TTC549 (cell line): ENCODE measurements at regions not wholly inside any gene's neighbourhood (a gene's known extent, or its start where the extent isn't known, plus 50 kb on each side); places are given as distances from the start of the nearest gene placed in this dataset.

Experiments
- FAIRE-seq: peaks from 2 replicates; lab custom pipeline; 2012; peaks lifted over from hg19 to GRCh38; lab: Jason Lieb, UNC

DNA sequence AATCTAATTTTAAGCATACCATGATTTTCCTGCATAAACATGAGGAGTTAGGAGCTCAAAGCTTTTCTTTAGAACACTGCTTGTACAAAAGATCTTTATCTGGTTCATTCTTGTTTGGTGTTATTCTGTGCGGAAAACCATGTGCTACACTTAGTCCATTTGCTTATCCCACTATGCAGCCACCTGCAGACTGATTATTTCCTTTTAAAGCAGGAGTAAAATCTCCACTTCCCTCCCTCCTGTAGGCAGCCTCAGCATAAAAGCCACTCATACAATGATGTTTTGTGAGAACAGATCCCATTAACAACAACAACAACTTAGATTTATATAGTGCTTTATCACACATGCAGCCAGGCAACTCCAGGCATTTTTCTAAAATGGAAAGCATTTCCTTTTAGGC lies 355.3 kb upstream of the NEGR1 start:
- FAIRE-seq, result no peak

DNA sequence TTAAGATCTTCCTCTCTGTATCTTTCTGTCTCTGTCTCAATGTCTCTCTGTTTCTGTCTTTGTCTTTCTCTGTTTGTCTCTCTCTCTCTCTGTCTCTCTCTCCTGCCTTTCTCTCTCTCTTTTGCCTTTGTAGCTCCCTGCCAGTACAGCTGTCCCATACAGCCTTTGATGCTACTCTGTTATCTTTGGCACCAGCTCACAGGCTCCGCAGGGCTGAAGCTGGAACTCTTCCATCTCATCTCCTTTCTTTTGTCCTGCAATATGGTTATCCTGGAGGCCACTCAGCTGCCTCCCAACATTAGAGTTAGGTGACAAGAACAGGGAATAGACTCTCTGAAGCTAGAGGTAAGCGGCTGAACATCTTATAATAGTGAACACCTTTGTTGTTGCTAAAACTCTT lies 354.3 kb upstream of the NEGR1 start:
- FAIRE-seq, result no peak

DNA sequence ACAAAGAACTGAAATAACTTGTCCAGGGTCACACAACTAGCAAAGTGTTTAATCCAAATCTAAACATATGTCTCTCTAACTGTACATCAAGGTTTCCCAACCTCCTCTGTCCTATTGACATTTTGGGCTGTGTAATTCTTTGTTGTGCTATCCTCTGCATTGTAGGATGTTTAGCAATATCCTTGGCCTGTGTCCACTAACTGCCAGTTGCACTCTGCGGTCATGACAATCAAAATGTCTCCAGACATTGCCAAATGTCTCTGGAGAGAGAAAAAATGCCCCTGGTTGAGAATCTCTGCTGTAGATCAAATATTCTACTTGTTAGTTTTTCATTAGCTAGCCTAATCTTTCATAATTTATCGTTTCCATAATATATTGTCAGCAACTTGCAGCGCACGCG lies 353.4 kb upstream of the NEGR1 start:
- no peak for FAIRE-seq

DNA sequence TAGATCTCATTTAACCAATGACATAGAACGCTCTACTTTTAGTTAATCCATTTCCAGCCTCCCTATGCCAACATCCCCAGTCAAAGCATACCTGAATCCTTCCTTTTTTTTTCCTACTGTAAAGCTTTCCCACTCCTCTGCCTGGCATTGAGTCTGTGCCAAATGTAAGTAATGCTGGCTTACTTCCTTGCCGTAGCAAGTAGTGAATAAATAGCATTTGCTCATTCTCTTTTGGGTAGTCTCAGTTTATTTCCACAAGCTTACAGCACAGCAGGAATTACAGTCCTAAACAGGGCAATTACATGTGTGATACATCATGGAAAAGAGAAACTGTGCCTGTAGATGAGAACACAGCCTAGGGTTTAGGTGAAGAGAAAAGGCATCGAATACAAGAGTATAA lies 352.6 kb upstream of the NEGR1 start:
- FAIRE-seq, result no peak

DNA sequence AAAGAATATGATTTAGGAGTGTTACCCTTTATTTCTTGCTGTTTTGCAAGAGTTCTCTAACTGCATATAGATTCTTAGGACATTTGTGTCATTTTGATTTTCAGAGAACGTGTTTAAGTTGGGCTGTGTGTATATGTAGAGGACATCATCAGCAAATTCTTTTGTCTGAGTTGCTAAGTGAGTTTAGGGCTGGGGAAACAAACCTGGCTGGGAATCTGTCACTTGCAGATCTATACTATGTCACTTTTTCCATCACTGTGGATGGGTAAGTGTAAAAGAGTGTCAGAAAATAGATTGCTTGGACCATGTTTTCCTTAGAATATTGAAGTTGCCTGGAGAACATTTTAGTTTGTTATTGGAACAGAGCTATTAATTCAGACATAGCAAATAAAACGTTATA lies 349.1 kb upstream of the NEGR1 start:
- no peak for FAIRE-seq

DNA sequence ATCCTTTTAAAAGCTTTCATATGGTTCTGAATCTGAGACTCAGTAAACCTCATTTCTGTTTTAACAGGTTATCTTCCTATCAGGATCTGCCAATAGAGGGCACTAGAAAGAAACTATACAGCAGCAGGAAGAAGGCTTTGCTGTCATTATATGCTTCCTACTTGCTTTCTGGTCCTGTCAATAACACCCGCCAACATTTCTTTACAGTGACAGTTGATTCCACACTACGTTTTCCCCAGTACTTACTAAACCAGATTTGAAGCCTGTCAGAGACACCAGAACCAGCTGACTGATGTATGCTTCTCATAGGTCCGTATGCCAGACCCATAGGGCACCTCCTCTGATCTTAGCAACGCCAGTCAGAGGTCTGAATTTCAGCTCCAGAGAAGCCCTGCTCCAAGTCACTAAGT lies 341.0 kb upstream of the NEGR1 start:
- no peak for FAIRE-seq

DNA sequence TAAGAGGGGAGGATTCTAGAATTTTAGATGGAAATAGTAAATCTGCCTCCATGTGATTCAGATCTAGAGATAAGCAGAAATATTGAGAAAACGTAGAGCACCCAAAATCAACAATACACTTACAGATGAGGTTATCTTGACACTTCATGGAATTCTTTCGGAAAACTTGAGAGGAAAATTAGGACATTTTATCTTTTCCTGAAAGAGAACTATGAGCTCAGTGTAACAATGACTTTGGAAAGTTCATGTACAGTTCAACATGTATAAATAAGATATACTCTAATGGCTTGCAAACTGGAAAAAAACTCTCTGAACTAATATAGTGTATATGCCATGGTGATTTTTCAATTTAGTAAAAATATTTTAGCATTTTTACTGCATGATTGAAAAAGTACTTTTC lies 338.1 kb upstream of the NEGR1 start:
- no peak for FAIRE-seq

DNA sequence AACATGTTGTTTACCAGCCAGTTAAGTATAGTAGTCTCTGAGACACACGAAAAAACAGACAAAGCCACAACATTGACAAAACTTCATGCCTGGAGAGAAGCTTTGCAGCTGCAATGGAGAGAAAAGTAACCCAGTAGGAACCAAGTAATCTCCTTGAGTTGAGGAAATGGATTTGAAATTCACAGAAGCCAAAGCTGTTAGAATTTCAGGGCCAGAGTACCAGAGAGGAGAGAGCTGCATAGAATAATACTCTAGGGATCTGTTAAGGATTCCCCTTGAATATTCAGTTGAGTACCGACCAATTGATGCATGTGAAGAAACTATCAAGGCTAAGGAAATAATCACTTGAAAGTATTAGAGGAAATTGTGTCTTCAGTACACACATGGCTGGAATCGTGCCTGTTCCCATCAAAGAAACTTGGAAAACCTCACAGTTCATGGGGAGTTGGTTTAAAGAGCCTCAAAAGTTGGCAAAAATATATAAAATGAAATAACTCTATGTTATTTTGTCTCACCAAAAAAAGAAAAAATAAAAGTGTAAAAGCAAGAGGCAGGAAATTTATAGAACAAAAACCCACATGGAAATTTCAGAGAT lies 324.0 kb upstream of the NEGR1 start:
- no peak for FAIRE-seq

DNA sequence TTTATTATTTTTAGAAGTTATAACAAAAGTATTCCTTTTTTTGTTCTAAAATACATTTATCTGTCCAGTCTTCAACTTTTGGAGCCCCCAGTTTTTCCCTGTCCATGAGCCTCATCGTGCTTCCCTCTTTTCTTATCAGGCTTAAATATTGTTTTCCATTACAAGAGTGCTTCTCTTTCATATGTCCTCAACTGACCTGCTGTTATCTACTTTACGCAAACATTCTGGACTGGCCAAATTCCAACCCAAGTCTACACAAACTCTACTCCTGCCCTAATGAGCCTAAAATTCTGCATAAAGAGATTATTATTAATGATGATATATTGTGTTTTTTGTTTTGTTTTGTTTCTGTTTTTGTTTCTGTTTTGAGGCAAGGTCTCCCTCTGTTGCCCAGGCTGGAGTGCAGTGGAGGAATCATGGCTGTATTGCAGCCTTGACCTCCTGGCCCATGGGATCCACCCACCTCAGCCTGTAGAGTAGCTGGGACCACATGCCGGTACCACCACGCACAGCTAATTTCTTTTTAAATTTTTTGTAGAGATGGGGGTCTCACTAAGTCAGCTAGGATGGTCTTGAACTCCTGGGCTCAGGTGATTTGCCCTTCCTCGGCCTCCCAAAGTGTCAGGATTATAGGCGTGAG lies 318.8 kb upstream of the NEGR1 start:
- FAIRE-seq, result no peak

DNA sequence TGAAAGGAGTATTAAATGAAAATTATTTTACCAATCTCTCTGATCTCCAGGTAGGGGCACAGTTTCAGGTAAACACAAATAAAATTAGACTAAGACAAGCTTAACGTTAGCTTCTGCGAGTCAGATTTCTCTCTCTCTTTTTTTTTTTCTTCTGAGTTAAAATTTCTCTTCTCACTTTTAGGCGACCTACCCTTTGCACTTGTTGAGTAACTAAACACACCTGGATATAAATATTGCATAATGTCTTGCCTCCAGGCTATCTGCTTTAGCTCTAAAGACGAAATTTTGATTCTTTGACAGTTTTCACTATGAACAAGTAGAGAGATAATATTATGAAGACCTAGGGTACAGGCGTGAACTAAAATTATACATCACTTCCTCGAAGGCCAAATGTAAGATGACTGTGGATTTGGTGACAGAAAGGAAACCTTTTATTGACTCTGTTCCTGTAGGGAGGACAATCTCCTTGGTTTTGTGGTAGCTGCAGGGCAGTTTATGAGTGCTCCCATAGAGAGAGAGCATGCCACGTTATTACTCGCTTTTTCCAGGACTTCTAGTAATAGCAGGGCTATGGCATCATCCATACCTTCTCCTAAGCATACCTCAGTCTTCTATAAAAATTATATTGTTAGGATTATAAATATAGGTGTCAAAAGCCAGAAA lies 303.8 kb upstream of the NEGR1 start:
- no peak for FAIRE-seq

DNA sequence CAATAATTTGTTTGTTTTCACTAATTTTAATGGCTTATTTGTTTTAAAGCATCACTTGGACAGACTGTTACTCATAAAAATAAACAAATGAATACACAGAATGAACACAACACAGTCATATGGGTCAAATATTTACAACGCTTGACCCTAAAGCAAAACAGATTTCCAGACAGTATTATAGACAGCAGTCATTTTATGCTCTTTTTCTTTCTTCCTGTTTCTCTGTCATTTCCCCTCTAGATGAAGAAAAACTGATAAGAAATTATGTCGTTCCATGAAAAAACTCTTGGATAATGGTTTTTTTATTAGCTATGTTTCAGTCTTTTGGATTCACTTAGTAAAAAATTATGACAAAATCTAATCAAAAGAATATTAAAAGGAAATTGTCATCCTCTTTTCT lies 297.3 kb upstream of the NEGR1 start:
- FAIRE-seq, result no peak

DNA sequence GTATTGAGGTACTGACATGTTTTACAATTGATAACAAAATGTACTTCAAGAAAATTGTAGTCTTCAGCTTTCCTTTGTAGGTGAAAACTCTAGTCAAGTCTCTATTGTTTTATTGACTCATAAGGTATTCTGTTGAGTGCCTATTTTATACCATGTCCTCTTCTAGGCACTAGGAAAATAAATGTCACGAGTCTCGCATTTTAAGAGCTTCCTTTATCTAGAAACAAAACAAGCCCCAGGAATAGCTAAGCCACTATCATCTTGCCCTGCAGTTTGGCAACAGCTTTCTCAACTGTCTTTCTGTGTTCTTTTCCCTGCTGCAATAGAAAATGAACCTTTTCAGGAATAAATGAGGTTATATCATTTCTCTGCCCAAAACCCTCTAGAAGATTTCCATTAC lies 288.5 kb upstream of the NEGR1 start:
- no peak for FAIRE-seq

DNA sequence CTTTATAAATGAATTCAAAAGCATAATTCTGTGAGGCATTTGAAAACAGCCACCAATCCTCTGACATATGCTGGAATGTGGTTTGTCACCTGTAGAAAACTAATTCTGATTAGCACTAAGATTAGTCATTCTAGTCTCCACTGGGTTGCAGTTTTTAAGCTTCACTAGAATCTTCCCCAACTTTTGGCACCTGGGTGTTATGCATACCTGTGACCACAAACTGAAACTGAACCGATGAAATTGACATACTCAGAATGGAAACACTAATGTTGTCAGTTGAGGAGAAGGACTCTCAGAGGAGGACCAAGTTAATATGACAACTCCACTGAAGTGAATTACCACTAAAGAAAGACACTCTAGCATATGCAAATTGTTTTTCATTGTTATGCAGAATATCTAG lies 285.8 kb upstream of the NEGR1 start:
- FAIRE-seq, result no peak

DNA sequence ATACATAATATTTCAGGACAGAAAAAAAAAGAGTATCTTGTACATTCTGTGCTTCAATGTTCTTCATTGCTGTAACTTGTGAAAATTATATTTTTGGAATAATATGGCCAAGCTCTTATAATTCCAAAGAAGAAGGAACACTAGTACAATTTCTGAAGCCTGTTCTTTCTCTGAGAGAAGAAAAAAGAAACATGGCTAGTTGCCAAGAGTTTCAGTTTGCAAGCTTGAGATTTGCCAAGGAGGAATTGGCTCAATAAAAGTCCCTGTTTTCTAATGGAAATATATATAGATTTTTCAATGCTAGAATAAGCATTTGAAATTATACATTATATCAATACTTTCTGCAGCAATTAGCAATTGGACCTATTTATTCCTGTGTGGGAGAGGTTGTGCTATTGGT lies 285.2 kb upstream of the NEGR1 start:
- no peak for FAIRE-seq

DNA sequence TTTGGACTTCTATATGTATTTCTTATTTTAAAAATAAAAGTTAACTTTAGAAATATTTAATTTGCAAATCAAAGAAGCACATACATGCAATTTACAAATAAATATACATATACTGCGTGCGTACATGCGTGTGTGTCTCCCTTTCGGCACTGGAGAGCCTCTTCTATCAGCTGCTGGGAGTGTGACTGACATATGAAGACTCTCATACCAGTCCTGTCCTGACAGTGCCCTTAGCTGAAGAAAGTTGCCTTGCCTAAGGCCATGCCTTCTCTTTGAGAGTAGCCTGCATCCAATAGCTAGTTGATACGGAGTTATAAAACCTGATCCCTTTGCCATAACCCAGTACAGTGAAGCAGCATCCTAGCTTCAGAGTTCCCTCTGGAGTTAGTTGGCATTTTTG lies 282.4 kb upstream of the NEGR1 start:
- FAIRE-seq, result no peak

DNA sequence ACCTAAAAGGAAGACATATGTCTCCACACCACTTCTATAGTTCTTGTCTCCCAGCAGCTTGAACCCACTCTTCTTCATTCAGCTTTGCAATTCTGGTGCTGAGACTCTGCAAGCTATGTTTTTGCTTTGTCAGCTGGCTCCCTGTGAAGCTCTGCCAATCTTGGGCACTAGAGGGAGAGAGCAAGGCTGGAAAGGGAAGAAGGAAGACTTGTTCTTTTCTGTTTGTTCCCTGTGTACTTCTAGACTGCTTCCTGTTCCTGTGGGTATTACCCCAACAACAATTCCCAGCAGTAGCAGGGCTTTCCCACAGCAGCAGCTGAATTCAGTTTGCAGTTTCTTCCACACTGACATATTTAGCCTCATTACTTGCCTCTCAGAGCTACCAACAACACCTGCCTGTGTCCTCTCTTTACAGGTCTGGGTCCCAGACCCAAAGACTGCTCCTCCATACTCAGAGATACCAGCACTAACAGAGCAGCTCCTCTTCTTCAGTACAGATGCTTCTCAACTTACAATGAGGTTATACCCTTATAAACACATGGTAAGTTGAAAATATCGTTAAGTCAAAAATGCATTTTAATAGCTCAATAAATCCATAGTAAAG lies 275.2 kb upstream of the NEGR1 start:
- no peak for FAIRE-seq

DNA sequence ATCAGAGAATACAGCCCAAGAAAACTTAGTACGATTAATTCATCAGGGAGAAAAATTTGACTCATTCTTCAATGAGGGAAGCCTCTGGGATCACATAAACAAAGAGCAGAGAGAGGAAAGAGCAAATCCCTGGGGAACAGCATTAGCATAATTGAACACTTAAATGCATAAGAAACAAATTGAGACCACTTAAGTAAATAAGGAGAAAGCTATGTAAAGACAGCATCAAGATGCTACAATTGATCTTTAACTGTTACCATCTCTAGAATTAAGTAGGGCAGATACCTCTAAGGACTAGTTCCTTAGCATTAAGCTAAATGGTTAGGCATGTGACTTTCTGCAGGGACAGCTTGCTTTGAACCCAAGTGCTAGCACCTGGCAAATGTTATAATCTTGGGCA lies 265.1 kb upstream of the NEGR1 start:
- FAIRE-seq, result no peak

DNA sequence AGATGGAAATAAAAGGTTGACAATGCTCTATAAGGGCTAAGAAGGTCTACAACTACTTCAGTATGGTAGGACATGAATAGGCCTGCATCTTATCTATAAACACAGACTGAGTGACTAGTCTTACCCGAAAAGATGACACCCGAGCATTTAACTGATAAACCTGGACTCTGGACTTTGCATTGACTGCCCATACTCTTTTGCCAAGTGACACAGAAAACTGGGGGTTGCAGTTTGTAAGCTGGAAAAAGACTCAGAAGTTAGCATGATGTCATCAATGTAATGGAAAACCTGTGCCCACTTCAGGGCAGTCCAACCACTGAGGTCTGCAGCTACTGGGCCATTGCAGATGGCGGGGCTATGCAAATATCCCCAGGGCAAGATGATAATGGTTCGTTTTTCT lies 258.3 kb upstream of the NEGR1 start:
- no peak for FAIRE-seq

DNA sequence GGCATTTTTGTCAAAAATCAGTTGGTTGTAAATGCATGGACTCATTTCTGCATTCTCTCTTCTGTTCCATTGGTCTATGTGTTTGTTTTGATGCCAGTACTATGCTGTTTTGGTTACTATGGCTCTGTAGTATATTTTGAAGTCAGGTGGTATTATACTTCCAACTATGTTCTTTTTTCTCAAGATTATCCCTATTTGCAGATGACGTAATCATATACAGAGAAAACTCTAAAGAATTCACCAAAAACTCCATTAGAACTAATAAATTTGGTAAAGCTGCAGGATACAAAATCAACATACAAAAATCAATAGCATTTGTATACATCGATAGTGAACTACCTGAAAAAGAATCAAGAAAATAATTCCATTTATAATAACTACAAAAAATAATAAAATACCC lies 253.1 kb upstream of the NEGR1 start:
- no peak for FAIRE-seq

DNA sequence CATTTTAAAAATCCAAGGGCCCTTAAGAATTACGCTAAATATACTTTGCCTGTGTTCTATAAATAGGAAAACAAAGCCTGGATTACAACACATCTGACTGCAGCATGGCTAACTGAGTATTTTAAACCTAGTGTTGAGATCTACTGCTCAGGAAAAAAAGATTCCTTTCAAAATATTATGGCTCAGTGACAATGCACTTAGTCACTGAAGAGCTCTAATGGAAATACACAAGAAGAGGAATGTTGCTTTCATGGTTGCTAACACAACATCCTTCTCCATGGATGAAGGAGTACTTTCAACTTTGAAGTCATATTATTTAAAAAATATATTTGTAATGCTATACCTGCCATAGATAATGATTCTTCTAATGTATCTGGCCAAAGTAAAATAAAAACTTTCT lies 248.3 kb upstream of the NEGR1 start:
- no peak for FAIRE-seq

DNA sequence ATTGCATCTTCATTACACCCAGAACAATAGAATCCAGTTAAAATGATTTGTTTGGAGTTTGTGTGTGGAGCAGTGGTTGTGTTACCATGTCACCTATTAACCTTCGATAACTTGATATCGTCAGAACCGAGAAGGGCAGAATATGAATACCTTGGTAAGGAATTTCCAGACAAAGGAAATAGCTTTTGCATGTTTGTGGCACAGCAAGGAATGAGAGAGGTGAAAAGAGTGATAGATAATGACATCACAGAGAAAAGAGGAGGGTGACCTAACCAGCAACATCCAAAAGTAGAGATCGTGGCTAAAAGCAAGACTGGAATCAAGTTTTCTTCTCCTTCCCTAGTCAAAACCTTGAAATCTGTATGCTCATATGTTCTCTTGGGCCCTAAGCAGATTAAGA lies 244.6 kb upstream of the NEGR1 start:
- no peak for FAIRE-seq

DNA sequence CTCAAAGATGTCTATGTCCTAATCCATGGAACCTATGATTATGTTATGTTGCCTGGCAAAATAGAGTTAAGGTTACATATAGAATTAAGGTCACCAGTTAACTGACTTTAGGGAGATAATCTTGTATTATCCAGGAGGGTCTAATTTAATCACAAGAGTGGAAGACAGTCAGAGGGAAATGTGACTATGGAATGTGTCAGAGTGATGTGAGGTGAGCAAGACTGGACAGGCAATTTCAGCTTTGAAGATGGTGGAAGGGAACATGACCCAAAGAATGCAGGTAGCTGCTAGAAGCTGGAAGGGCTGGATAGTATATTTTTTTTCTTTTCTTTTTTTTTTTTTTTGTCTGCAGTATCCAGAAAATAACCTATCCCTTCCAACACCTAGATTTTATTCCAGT lies 241.7 kb upstream of the NEGR1 start:
- no peak for FAIRE-seq

DNA sequence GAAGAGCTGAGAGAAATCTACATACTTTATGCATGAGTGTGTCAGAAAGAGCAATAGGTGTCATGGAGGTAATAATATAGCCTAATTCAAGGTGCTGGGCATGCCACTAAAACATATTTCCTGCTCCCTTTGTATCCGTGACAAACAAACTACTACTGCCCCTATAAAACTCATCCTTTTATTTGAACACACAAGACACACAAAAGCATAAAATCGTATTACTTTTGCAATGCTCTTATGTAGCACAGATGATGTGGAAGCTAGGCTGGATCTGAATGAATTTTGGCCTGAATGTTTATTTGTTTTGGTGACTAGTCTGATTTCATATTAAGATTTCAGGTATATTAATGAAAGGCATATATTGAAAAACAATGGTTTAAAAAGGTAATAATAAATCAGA lies 239.3 kb upstream of the NEGR1 start:
- no peak for FAIRE-seq

DNA sequence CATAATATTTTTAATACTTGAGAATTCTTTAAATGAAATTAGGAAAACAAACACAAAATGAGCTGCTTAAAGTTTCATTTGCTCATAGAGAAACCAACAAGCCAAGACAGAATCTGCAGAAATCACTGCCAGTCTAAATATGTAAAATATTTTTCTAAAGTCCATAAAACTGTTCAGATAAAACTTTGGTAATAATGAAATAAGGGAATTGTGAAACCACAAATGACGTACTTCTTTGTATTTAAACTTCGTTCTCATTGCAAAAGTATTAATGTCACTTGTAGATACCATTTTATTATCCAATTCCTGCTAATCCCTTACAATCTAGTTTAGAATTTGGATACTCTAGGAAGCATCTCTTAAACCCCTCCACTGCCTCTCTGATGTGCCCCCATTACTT lies 234.5 kb upstream of the NEGR1 start:
- no peak for FAIRE-seq
